Panc1 (cell line): ENCODE measurements at regions not wholly inside any gene's neighbourhood (a gene's known extent, or its start where the extent isn't known, plus 50 kb on each side); places are given as distances from the start of the nearest gene placed in this dataset.

Experiments
- CTCF ChIP-seq: fragments of 450-650 bp; IDR thresholded peaks from 2 replicates; pipeline ENCODE4 v1.5.1; 2017; ENCODE audit warnings: mild to moderate bottlenecking
- POLR2AphosphoS5 ChIP-seq: IDR thresholded peaks from 2 replicates; pipeline ENCODE4 v1.6.1; 2012; ENCODE audit warnings: mild to moderate bottlenecking, low read depth, low read length, moderate library complexity
- REST ChIP-seq, 2 experiments: IDR thresholded peaks; 2 replicates each; pipeline ENCODE4 v1.6.1; 2011 to 2012; ENCODE audit warnings: low read depth in 2 of 2, control low read depth in 1 of 2, low read length in 1 of 2, mild to moderate bottlenecking in 1 of 2, moderate library complexity in 1 of 2; ENCODE audit not compliant: insufficient read depth in 1 of 2

- TF ChIP-seq CTCF, result no peak
- no peak for TF ChIP-seq POLR2AphosphoS5
- no peak for TF ChIP-seq REST (IDR thresholded peaks at IDR 0.05; ENCODE audit: insufficient read depth in 1 of 2, low read depth in 2 of 2, low read length in 1 of 2)
These were observed 534.8 kb upstream of the HTR2C start for GRCh38 chrX:114049063-114049462.
